Endothelial cell of umbilical vein (primary cell): ENCODE measurements at regions not wholly inside any gene's neighbourhood (a gene's known extent, or its start where the extent isn't known, plus 50 kb on each side); places are given as distances from the start of the nearest gene placed in this dataset.

ENCODE experiments used
- BruUV-seq: library from RNA; stranded (reverse); fragments of 400-500 nt; replicated peaks from 2 replicates; lab custom pipeline; 2021; lab: Mats Ljungman, UMichigan
- CTCF ChIA-PET: fragments of 300-600, 350-600 bp; sonication (Branson Sonifier 250); formaldehyde crosslinking; loops from one replicate; lab custom pipeline; 2021; ENCODE audit warnings: antibody characterized with exemption, inconsistent platforms; lab: Charles Lee
- POLR2A ChIA-PET: fragments of 300-600, 350-600 bp; sonication (Branson Sonifier 250); formaldehyde crosslinking; loops from one replicate; lab custom pipeline; 2021; ENCODE audit warnings: antibody characterized with exemption, inconsistent platforms; lab: Charles Lee
- DNase-seq: peaks from one replicate; pipeline ENCODE4 v3.0.0-alpha.2; 2011; ENCODE audit warnings: low read depth, low spot score
- FAIRE-seq: peaks from 2 replicates; lab custom pipeline; 2011; peaks lifted over from hg19 to GRCh38; lab: Jason Lieb, UNC
- H2AFZ ChIP-seq: 2 replicates; pipeline ENCODE4 v1.6.0; 2012; ENCODE audit warnings: low read depth, low read length, control low read depth, inconsistent platforms
- H3K27ac ChIP-seq: 2 replicates; pipeline ENCODE4 v1.5.1; 2011; ENCODE audit warnings: low read depth, mild to moderate bottlenecking, control low read depth, low read length, moderate library complexity; ENCODE audit not compliant: insufficient read depth
- H3K27me3 ChIP-seq, 2 experiments: 2 replicates each; pipeline versions ENCODE4 v1.6.0 to v1.6.1; 2011; ENCODE audit warnings: low read length in 2 of 2, mixed read lengths in 1 of 2; ENCODE audit not compliant: control insufficient read depth in 2 of 2, insufficient read depth in 2 of 2
- H3K36me3 ChIP-seq, 2 experiments: 2 replicates in 1 of 2; 3 replicates in 1 of 2; pipeline ENCODE4 v1.5.1; 2011; ENCODE audit warnings: low read length in 2 of 2, mild to moderate bottlenecking in 1 of 2, moderate library complexity in 1 of 2; ENCODE audit not compliant: control insufficient read depth in 2 of 2, insufficient read depth in 2 of 2; ENCODE audit errors: extremely low read depth in 1 of 2
- H3K4me1 ChIP-seq: 3 replicates; pipeline ENCODE4 v1.5.1; 2011; ENCODE audit warnings: mild to moderate bottlenecking, low read length; ENCODE audit not compliant: control insufficient read depth, insufficient read depth; ENCODE audit errors: extremely low read depth
- H3K4me2 ChIP-seq: 2 replicates; pipeline ENCODE4 v1.6.1; 2011; ENCODE audit warnings: low read length, control low read depth, mixed read lengths; ENCODE audit not compliant: insufficient read depth
- H3K4me3 ChIP-seq, 3 experiments: fragments of 200-600 bp in 1 of 3; sonication (generic), shearing (Covaris generic) in 1 of 3; replicated peaks in 1 of 3; 2 replicates each; pipeline ENCODE4 v1.5.1; 2011 to 2016; ENCODE audit warnings: control low read depth in 3 of 3, low read length in 3 of 3, mild to moderate bottlenecking in 2 of 3, inconsistent platforms in 1 of 3, low read depth in 1 of 3, moderate library complexity in 1 of 3; ENCODE audit not compliant: insufficient read depth in 1 of 3
- H3K79me2 ChIP-seq: 2 replicates; pipeline ENCODE4 v1.6.0; 2012; ENCODE audit warnings: low read length, inconsistent platforms; ENCODE audit not compliant: control insufficient read depth, insufficient read depth
- H3K9ac ChIP-seq: replicated peaks from 2 replicates; pipeline ENCODE3; 2011; ENCODE audit warnings: low read length, control low read depth; ENCODE audit not compliant: insufficient read depth; ENCODE audit errors: extremely low read depth
- H3K9me1 ChIP-seq: replicated peaks from 3 replicates; pipeline ENCODE4 v1.6.0; 2011; ENCODE audit warnings: mild to moderate bottlenecking, low read length; ENCODE audit not compliant: control insufficient read depth, insufficient read depth; ENCODE audit errors: extremely low read depth
- H3K9me3 ChIP-seq: replicated peaks from 2 replicates; pipeline ENCODE4 v1.5.1; 2012; ENCODE audit warnings: low read length, inconsistent platforms; ENCODE audit not compliant: control insufficient read depth, insufficient read depth
- H4K20me1 ChIP-seq: replicated peaks from 2 replicates; pipeline ENCODE3; 2011; ENCODE audit warnings: mild to moderate bottlenecking, low read length; ENCODE audit not compliant: control insufficient read depth, insufficient read depth; ENCODE audit errors: extremely low read depth
- CTCF ChIP-seq, 2 donors: IDR thresholded peaks; 1 replicate in 1 of 2; 2 replicates in 1 of 2; pipeline ENCODE4 v1.5.1; 2011; ENCODE audit warnings: low read length in 2 of 2, mild to moderate bottlenecking in 2 of 2, moderate library complexity in 2 of 2, control low read depth in 1 of 2, inconsistent platforms in 1 of 2, low read depth in 1 of 2; ENCODE audit not compliant: insufficient read depth in 1 of 2; ENCODE audit errors: extremely low read depth in 1 of 2
- EZH2 ChIP-seq: IDR thresholded peaks from 2 replicates; pipeline ENCODE4 v1.6.1; 2012; ENCODE audit warnings: borderline replicate concordance, low read depth, mild to moderate bottlenecking, moderate library complexity, low read length, inconsistent platforms; ENCODE audit not compliant: severe bottlenecking
- FOS ChIP-seq: IDR thresholded peaks from 2 replicates; pipeline ENCODE4 v1.6.1; 2011; ENCODE audit warnings: mild to moderate bottlenecking, low read length, moderate library complexity, borderline replicate concordance; ENCODE audit not compliant: insufficient read depth
- GATA2 ChIP-seq: IDR thresholded peaks from 2 replicates; pipeline ENCODE4 v1.7.0; 2011; ENCODE audit warnings: low read depth, mild to moderate bottlenecking, moderate library complexity, mixed read lengths, low read length; ENCODE audit not compliant: insufficient read length, insufficient read depth
- JUN ChIP-seq: IDR thresholded peaks from 2 replicates; pipeline ENCODE4 v1.6.1; 2011; ENCODE audit warnings: borderline replicate concordance, low read depth; ENCODE audit not compliant: insufficient read length, insufficient read depth
- MAX ChIP-seq: IDR thresholded peaks from 2 replicates; pipeline ENCODE4 v1.6.1; 2011; ENCODE audit not compliant: insufficient read depth, insufficient read length
- MYC ChIP-seq: IDR thresholded peaks from one replicate; pipeline ENCODE4 v1.6.1; 2011; ENCODE audit warnings: mild to moderate bottlenecking, low read depth, low read length
- POLR2A ChIP-seq: IDR thresholded peaks from 2 replicates; pipeline ENCODE4 v1.6.1; 2012; ENCODE audit warnings: low read depth, mild to moderate bottlenecking, control low read depth, low read length
- POLR2AphosphoS5 ChIP-seq: IDR thresholded peaks from 2 replicates; pipeline ENCODE4 v1.6.1; 2012; ENCODE audit warnings: low read depth, mild to moderate bottlenecking, control low read depth, low read length, moderate library complexity; ENCODE audit not compliant: insufficient read depth
- dilution Hi-C: fragments of 300-500 bp; cut with MboI; formaldehyde crosslinking; loops from one replicate; pipeline ENCODE4 v1.15.0; 2019; ENCODE audit warnings: low sequenced_read_pairs; ENCODE audit not compliant: extremely low pct_ligation_motif_present
- intact Hi-C: fragments of 100-400 bp; cut with micrococcal nuclease; formaldehyde crosslinking; loops from one replicate; pipeline ENCODE4 v1.10.0; 2022

- no peak for FAIRE-seq
- Histone ChIP-seq H3K36me3 (no peaks in the 10 kb centered on the region), H3K9me1 (no peaks in the 10 kb centered on the region), H3K27ac (no peak overlapping the region), H4K20me1 (no peaks in the 10 kb centered on the region), H3K4me1 (no peaks in the 10 kb centered on the region), H3K9me3 (no peaks in the 10 kb centered on the region), H2AFZ (no peak overlapping the region), H3K4me3 (no peak overlapping the region), H3K4me2 (no peak overlapping the region), H3K79me2 (no peaks in the 10 kb centered on the region), H3K27me3 (no peaks in the 10 kb centered on the region), H3K9ac (no peak overlapping the region)
- no TSS peak for BruUV-seq
- intact Hi-C loops: no loop called here
- POLR2A ChIA-PET: no interaction called here
- no peak for DNase-seq
- CTCF ChIA-PET: interaction anchor here (1.0 kb wide), 1 partner anchor 24 kb away, joined by 3 read pairs; no protein-coding TSS in a partner anchor
- dilution Hi-C loops: no loop called here
- no peak for TF ChIP-seq GATA2
- TF ChIP-seq CTCF (IDR thresholded peaks at IDR 0.05; ENCODE audit: extremely low read depth in 1 of 2, insufficient read depth in 1 of 2, low read depth in 1 of 2, low read length in 2 of 2): no peak
- TF ChIP-seq FOS: no peak
These were observed 66.9 kb upstream of the SEMA3A start for GRCh38 chr7:84261509-84261908.

- dilution Hi-C loops (no loop called here), intact Hi-C loops (no loop called here)
- Histone ChIP-seq H3K4me2 (no peak overlapping the region), H3K4me3 (no peak overlapping the region), H3K36me3 (no peaks in the 10 kb centered on the region), H3K27ac (no peak overlapping the region), H4K20me1 (no peaks in the 10 kb centered on the region), H3K4me1 (no peaks in the 10 kb centered on the region), H3K9ac (no peak overlapping the region), H3K27me3 (no peaks in the 10 kb centered on the region), H3K9me3 (no peaks in the 10 kb centered on the region), H3K9me1 (no peaks in the 10 kb centered on the region), H3K79me2 (no peaks in the 10 kb centered on the region), H2AFZ (no peak overlapping the region)
- POLR2A ChIA-PET: no interaction called here
- TF ChIP-seq GATA2: no peak
- TF ChIP-seq MAX: no peak
- no peak for TF ChIP-seq POLR2AphosphoS5
- TF ChIP-seq FOS: no peak
- TF ChIP-seq POLR2A: no peak
- TF ChIP-seq MYC: no peak
- TF ChIP-seq CTCF (IDR thresholded peaks at IDR 0.05; ENCODE audit: extremely low read depth in 1 of 2, insufficient read depth in 1 of 2, low read depth in 1 of 2, low read length in 2 of 2): no peak
- TF ChIP-seq EZH2: no peak
- TF ChIP-seq JUN: no peak
- CTCF ChIA-PET: interaction anchor here (1.2 kb wide), 1 partner anchor 10 kb away, joined by 3 read pairs; no protein-coding TSS in a partner anchor
- FAIRE-seq: no peak
- DNase-seq: no peak
- no TSS peak for BruUV-seq
These were observed 64.0 kb upstream of the SEMA3A start for GRCh38 chr7:84258628-84259027.
